ENCODE measurements at regions not wholly inside any gene's neighbourhood (a gene's known extent, or its start where the extent isn't known, plus 50 kb on each side); places are given as distances from the start of the nearest gene placed in this dataset.

- Mint-ChIP-seq H3K27ac (no peak overlapping the region), H3K27me3 (no peaks in the 10 kb centered on the region), H3K36me3 (ENCODE audit: low read depth) (no peaks in the 10 kb centered on the region), H3K4me3 (no peak overlapping the region), H3K9me3 (peaks cover 2% of the 10 kb centered on the region), H3K4me1 (peaks cover 5% of the 10 kb centered on the region)
- no peak for ATAC-seq (ENCODE audit: low read depth)
- CTCF ChIA-PET = no interaction called here
- no peak for DNase-seq
- intact Hi-C loops (cut with micrococcal nuclease) = loop anchor here (2.0 kb wide), 1 partner anchor 66 kb away; no protein-coding TSS in a partner anchor
- TF ChIP-seq CTCF (IDR thresholded peaks at IDR 0.05) = no peak
- POLR2A ChIA-PET = no interaction called here
Measured at GRCh38 chr6:22036699-22037098, 260.1 kb downstream of the PRL start.

GRCh38 chr6:22041797-22042480 lies 254.9 kb downstream of the PRL start:
- no peak for TF ChIP-seq CTCF (IDR thresholded peaks at IDR 0.05)
- no peaks in the 10 kb centered on the region for H3K4me1 Mint-ChIP-seq
- no peak for DNase-seq
- ATAC-seq (ENCODE audit: low read depth) = no peak
- ChIA-PET POLR2A (no interaction called here), CTCF (no interaction called here)
- H3K9me3 Mint-ChIP-seq = peaks cover 2% of the 10 kb centered on the region
- intact Hi-C loops (cut with micrococcal nuclease) = no loop called here
- no peaks in the 10 kb centered on the region for H3K36me3 Mint-ChIP-seq (ENCODE audit: low read depth)
- no peaks in the 10 kb centered on the region for H3K27me3 Mint-ChIP-seq
- H3K4me3 Mint-ChIP-seq = no peak overlapping the region
- no peak overlapping the region for H3K27ac Mint-ChIP-seq

- POLR2A ChIA-PET = no interaction called here
- intact Hi-C loops (cut with micrococcal nuclease) = no loop called here
Measured at GRCh38 chr6:22042706-22043105, 254.1 kb downstream of the PRL start.

GRCh38 chr6:22043284-22043962 lies 253.4 kb downstream of the PRL start:
- Mint-ChIP-seq H3K36me3 (ENCODE audit: low read depth) (no peaks in the 10 kb centered on the region), H3K4me1 (no peaks in the 10 kb centered on the region), H3K27ac (no peak overlapping the region), H3K9me3 (peaks cover 2% of the 10 kb centered on the region), H3K4me3 (no peak overlapping the region), H3K27me3 (no peaks in the 10 kb centered on the region)
- ChIA-PET POLR2A (no interaction called here), CTCF (no interaction called here)
- DNase-seq = no peak
- no peak for ATAC-seq (ENCODE audit: low read depth)
- intact Hi-C loops (cut with micrococcal nuclease) = no loop called here
- TF ChIP-seq CTCF (IDR thresholded peaks at IDR 0.05) = no peak

More at GRCh38 chr6:22042706-22043105, 254.1 kb downstream of the PRL start:
- no peaks in the 10 kb centered on the region for H3K36me3 Mint-ChIP-seq (ENCODE audit: low read depth)
- H3K4me3 Mint-ChIP-seq = no peak overlapping the region
- no peaks in the 10 kb centered on the region for H3K4me1 Mint-ChIP-seq
- H3K27me3 Mint-ChIP-seq = no peaks in the 10 kb centered on the region
- TF ChIP-seq CTCF (IDR thresholded peaks at IDR 0.05) = no peak
- DNase-seq (no peak), ATAC-seq (ENCODE audit: low read depth) (no peak)
- CTCF ChIA-PET = no interaction called here
- no peak overlapping the region for H3K27ac Mint-ChIP-seq
- peaks cover 2% of the 10 kb centered on the region for H3K9me3 Mint-ChIP-seq

DNA sequence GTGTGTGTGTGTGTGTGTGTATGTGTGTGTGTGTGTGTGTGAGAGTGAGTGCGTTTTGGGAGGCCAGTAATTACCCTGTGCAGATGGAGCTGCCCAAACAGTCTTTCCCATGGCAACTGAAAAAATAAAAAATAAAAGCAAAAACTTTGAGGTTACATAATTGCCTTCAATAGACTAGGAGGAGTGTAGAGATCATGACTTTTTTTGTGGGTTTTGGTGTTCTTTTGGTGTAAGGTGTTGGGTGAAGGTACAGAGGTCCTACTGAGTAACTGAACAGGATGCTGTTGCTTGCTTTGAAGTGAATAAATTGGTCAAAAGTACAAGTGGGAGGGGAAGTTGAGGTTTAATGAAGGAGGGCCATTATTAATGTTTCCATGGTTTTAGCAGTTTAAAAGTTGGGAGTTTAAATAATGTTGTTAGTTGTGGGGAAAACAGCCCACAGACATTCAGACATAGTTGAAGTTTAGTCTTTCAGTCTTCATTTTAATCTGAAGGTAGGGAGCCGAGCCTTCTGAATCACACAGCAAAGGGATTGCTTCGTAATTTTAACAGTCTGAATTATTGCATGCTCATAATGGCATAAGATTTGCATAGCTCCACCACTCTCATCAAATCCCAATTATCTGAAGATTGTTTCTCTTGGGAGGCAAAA lies 251.4 kb downstream of the PRL start:
- intact Hi-C loops (cut with micrococcal nuclease) = no loop called here
- POLR2A ChIA-PET = no interaction called here
- Mint-ChIP-seq H3K27ac (no peak overlapping the region), H3K36me3 (ENCODE audit: low read depth) (no peaks in the 10 kb centered on the region), H3K4me3 (no peak overlapping the region), H3K27me3 (no peaks in the 10 kb centered on the region), H3K4me1 (no peaks in the 10 kb centered on the region), H3K9me3 (peaks cover 2% of the 10 kb centered on the region)
- ATAC-seq (ENCODE audit: low read depth) (no peak), DNase-seq (no peak)
- CTCF ChIA-PET = no interaction called here
- no peak for TF ChIP-seq CTCF (IDR thresholded peaks at IDR 0.05)

Measured in activated B cell treated with CpG ODN at 0.5 μM for 24 hours (primary cell).